Smooth muscle cell (in vitro differentiated cells): ENCODE measurements at regions not wholly inside any gene's neighbourhood (a gene's known extent, or its start where the extent isn't known, plus 50 kb on each side); places are given as distances from the start of the nearest gene placed in this dataset.

Source experiments
- DNase-seq: peaks from one replicate; lab custom pipeline; 2025; ENCODE audit not compliant: unreplicated experiment; lab: John Stamatoyannopoulos, UW
- H2AFZ ChIP-seq: fragments of 200-600 bp; sonication (generic); 2 replicates; pipeline ENCODE4 v1.6.0; 2016; ENCODE audit warnings: antibody characterized with exemption, low read depth, mild to moderate bottlenecking
- H3F3A ChIP-seq: fragments of 200-600 bp; sonication (generic); 2 replicates; pipeline ENCODE4 v1.6.0; 2017; ENCODE audit warnings: antibody characterized with exemption, low read depth
- H3K27ac ChIP-seq: fragments of 200-600 bp; sonication (generic); 2 replicates; pipeline ENCODE4 v1.5.1; 2016; ENCODE audit warnings: low read depth, mild to moderate bottlenecking
- H3K27me3 ChIP-seq: fragments of 200-600 bp; sonication (generic); 2 replicates; pipeline ENCODE4 v1.6.1; 2016; ENCODE audit warnings: low read depth, mild to moderate bottlenecking
- H3K36me3 ChIP-seq: fragments of 200-600 bp; sonication (generic); 2 replicates; pipeline ENCODE4 v1.5.1; 2016; ENCODE audit warnings: low read depth
- H3K4me1 ChIP-seq: fragments of 200-600 bp; sonication (generic); 2 replicates; pipeline ENCODE4 v1.5.1; 2016; ENCODE audit warnings: low read depth
- H3K4me2 ChIP-seq: fragments of 200-600 bp; sonication (generic); 2 replicates; pipeline ENCODE4 v1.6.0; 2016; ENCODE audit warnings: mild to moderate bottlenecking
- H3K4me3 ChIP-seq: fragments of 200-600 bp; sonication (generic); 2 replicates; pipeline ENCODE4 v1.5.1; 2016; ENCODE audit warnings: mild to moderate bottlenecking
- H3K79me2 ChIP-seq: fragments of 200-600 bp; sonication (generic); 2 replicates; pipeline ENCODE4 v1.6.0; 2016; ENCODE audit warnings: low read depth, mild to moderate bottlenecking
- H3K9ac ChIP-seq: fragments of 200-600 bp; sonication (generic); 2 replicates; pipeline ENCODE4 v1.6.0; 2016; ENCODE audit warnings: low read depth
- H3K9me3 ChIP-seq: fragments of 200-600 bp; sonication (generic); replicated peaks from 2 replicates; pipeline ENCODE4 v1.5.1; 2016; ENCODE audit warnings: low read depth
- H4K20me1 ChIP-seq: fragments of 200-600 bp; sonication (generic); 2 replicates; pipeline ENCODE4 v1.6.0; 2016; ENCODE audit warnings: low read depth
- WGBS: methylation state at CpG from one replicate; pipeline ENCODE4 v1.1.7; 2016; ENCODE audit warnings: low lambda C conversion rate; 5-methylcytosine and 5-hydroxymethylcytosine counted together
- TF ChIP-seq, protein P1 (sequence below): fragments of 200-600 bp; sonication (generic); IDR thresholded peaks from 2 replicates; pipeline ENCODE4 v1.5.1; 2017; ENCODE audit warnings: borderline replicate concordance, mild to moderate bottlenecking, antibody characterized with exemption; ENCODE audit not compliant: insufficient read depth, poor library complexity, severe bottlenecking

GRCh38 chr20:55535366-55535765, 470.0 kb downstream of the CBLN4 start:
- H4K20me1 ChIP-seq = no peaks in the 10 kb centered on the region
- H3K27me3 ChIP-seq = no peaks in the 10 kb centered on the region
- no peaks in the 10 kb centered on the region for H3K9me3 ChIP-seq
- H3K36me3 ChIP-seq = no peaks in the 10 kb centered on the region
- WGBS = 92% methylated on average over 7 of the region's 7 CpGs
- TF ChIP-seq, protein P1, sequence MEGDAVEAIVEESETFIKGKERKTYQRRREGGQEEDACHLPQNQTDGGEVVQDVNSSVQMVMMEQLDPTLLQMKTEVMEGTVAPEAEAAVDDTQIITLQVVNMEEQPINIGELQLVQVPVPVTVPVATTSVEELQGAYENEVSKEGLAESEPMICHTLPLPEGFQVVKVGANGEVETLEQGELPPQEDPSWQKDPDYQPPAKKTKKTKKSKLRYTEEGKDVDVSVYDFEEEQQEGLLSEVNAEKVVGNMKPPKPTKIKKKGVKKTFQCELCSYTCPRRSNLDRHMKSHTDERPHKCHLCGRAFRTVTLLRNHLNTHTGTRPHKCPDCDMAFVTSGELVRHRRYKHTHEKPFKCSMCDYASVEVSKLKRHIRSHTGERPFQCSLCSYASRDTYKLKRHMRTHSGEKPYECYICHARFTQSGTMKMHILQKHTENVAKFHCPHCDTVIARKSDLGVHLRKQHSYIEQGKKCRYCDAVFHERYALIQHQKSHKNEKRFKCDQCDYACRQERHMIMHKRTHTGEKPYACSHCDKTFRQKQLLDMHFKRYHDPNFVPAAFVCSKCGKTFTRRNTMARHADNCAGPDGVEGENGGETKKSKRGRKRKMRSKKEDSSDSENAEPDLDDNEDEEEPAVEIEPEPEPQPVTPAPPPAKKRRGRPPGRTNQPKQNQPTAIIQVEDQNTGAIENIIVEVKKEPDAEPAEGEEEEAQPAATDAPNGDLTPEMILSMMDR = no peak
- no peak overlapping the region for H3K27ac ChIP-seq
- no peak overlapping the region for H3K4me2 ChIP-seq
- no peaks in the 10 kb centered on the region for H3K4me1 ChIP-seq
- DNase-seq = no peak
- H3F3A ChIP-seq = no peaks in the 10 kb centered on the region
- no peak overlapping the region for H3K4me3 ChIP-seq
- no peaks in the 10 kb centered on the region for H3K79me2 ChIP-seq
- no peak overlapping the region for H3K9ac ChIP-seq
- H2AFZ ChIP-seq = no peak overlapping the region

GRCh38 chr20:55533632-55534031, 471.7 kb downstream of the CBLN4 start:
- Histone ChIP-seq H3F3A (no peaks in the 10 kb centered on the region), H2AFZ (no peak overlapping the region), H3K79me2 (no peaks in the 10 kb centered on the region), H3K4me1 (no peaks in the 10 kb centered on the region), H3K9ac (no peak overlapping the region), H3K36me3 (no peaks in the 10 kb centered on the region), H3K27ac (no peak overlapping the region), H3K27me3 (no peaks in the 10 kb centered on the region), H4K20me1 (no peaks in the 10 kb centered on the region), H3K4me3 (no peak overlapping the region), H3K9me3 (no peaks in the 10 kb centered on the region), H3K4me2 (no peak overlapping the region)
- TF ChIP-seq, protein P1 = no peak
- WGBS = 100% methylated on average over 3 of the region's 3 CpGs
- no peak for DNase-seq

- H2AFZ ChIP-seq = no peak overlapping the region
- H3K27ac ChIP-seq = no peak overlapping the region
- no peaks in the 10 kb centered on the region for H4K20me1 ChIP-seq
- no peaks in the 10 kb centered on the region for H3K27me3 ChIP-seq
- no peaks in the 10 kb centered on the region for H3F3A ChIP-seq
- no peaks in the 10 kb centered on the region for H3K36me3 ChIP-seq
- H3K4me1 ChIP-seq = no peaks in the 10 kb centered on the region
- no peak overlapping the region for H3K4me3 ChIP-seq
- no peak for DNase-seq
- H3K9me3 ChIP-seq = no peaks in the 10 kb centered on the region
- TF ChIP-seq, protein P1 = no peak
- WGBS = 90% methylated on average over 3 of the region's 3 CpGs
- no peak overlapping the region for H3K9ac ChIP-seq
- H3K4me2 ChIP-seq = no peak overlapping the region
- no peaks in the 10 kb centered on the region for H3K79me2 ChIP-seq
These were observed 474.6 kb downstream of the CBLN4 start for GRCh38 chr20:55530763-55531162.

DNA sequence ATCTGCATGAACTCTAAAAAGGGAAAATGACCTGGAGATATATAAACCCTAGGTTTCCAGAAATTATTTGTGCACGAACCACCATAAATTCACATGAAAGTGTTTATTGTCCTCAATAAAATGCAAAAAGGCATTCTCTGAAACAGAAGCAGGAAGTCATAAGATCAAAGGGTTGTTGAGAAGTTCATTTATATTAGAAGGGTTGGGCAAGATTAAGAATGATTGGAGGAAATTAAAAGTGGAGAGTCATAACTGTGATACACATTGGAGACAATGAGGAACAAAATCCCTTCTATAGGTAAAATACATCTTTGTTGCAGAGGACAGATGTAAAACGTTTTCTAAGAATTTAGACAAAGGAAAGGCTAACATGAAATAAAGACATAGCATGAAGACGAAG, 476.8 kb downstream of the CBLN4 start:
- DNase-seq = no peak
- no peaks in the 10 kb centered on the region for H3K4me1 ChIP-seq
- H3K36me3 ChIP-seq = no peaks in the 10 kb centered on the region
- no peak overlapping the region for H3K9ac ChIP-seq
- H4K20me1 ChIP-seq = no peaks in the 10 kb centered on the region
- H3F3A ChIP-seq = no peaks in the 10 kb centered on the region
- WGBS = 53% methylated on average over 3 of the region's 3 CpGs
- no peak overlapping the region for H3K4me2 ChIP-seq
- no peak overlapping the region for H3K27ac ChIP-seq
- H3K27me3 ChIP-seq = no peaks in the 10 kb centered on the region
- TF ChIP-seq, protein P1 = no peak
- H3K9me3 ChIP-seq = no peaks in the 10 kb centered on the region
- H3K79me2 ChIP-seq = no peaks in the 10 kb centered on the region
- no peak overlapping the region for H3K4me3 ChIP-seq
- H2AFZ ChIP-seq = peak overlapping the region; percentile 16
